BLaER1 (cell line): ENCODE measurements at regions not wholly inside any gene's neighbourhood (a gene's known extent, or its start where the extent isn't known, plus 50 kb on each side); places are given as distances from the start of the nearest gene placed in this dataset.

Experiments used
- H3K27ac ChIP-seq: shearing (Covaris generic); formaldehyde crosslinking; 2 replicates; pipeline ENCODE4 v1.8.1; 2022
- H3K27me3 ChIP-seq: shearing (Covaris generic); formaldehyde crosslinking; 2 replicates; pipeline ENCODE4 v1.8.1; 2022
- H3K36me3 ChIP-seq: shearing (Covaris generic); formaldehyde crosslinking; 2 replicates; pipeline ENCODE4 v1.8.1; 2022
- H3K4me1 ChIP-seq: shearing (Covaris generic); formaldehyde crosslinking; 2 replicates; pipeline ENCODE4 v1.8.1; 2022
- H3K4me2 ChIP-seq: shearing (Covaris generic); formaldehyde crosslinking; 2 replicates; pipeline ENCODE4 v1.8.1; 2022
- H3K4me3 ChIP-seq: shearing (Covaris generic); formaldehyde crosslinking; 2 replicates; pipeline ENCODE4 v1.8.1; 2022
- H3K9ac ChIP-seq: shearing (Covaris generic); formaldehyde crosslinking; 2 replicates; pipeline ENCODE4 v1.8.1; 2022
- H3K9me3 ChIP-seq: shearing (Covaris generic); formaldehyde crosslinking; 2 replicates; pipeline ENCODE4 v1.8.1; 2022
- H4K20me1 ChIP-seq: shearing (Covaris generic); formaldehyde crosslinking; 2 replicates; pipeline ENCODE4 v1.8.1; 2022
- Cebpa-rat ChIP-seq: shearing (Covaris generic); IDR thresholded peaks from 2 replicates; pipeline ENCODE4 v1.8.1; 2022

- no peak overlapping the region for H3K27ac ChIP-seq
Observed at GRCh38 chr20:53662595-53662994, 69.0 kb upstream of the ZNF217 start.

GRCh38 chr20:53660947-53661381 lies 67.3 kb upstream of the ZNF217 start:
- no peaks in the 10 kb centered on the region for H3K36me3 ChIP-seq
- no peaks in the 10 kb centered on the region for H4K20me1 ChIP-seq
- peaks cover 26% of the 10 kb centered on the region for H3K4me1 ChIP-seq
- H3K4me2 ChIP-seq: peak overlapping the region; percentile 79
- peaks cover 10% of the 10 kb centered on the region; the same call in 1 of the 2 replicates for H3K27me3 ChIP-seq
- no peak for TF ChIP-seq Cebpa-rat
- no peak overlapping the region; the same call in 1 of the 2 replicates for H3K9ac ChIP-seq
- H3K27ac ChIP-seq: no peak overlapping the region
- H3K9me3 ChIP-seq: peaks cover 3% of the 10 kb centered on the region; the same call in 1 of the 2 replicates
- H3K4me3 ChIP-seq: no peak overlapping the region

More at GRCh38 chr20:53662595-53662994, 69.0 kb upstream of the ZNF217 start:
- no peak for TF ChIP-seq Cebpa-rat
- Histone ChIP-seq H3K4me2 (peak overlapping the region; percentile 39), H3K9ac (no peak overlapping the region), H4K20me1 (no peaks in the 10 kb centered on the region), H3K9me3 (peaks cover 8% of the 10 kb centered on the region; the same call in 1 of the 2 replicates), H3K4me1 (peaks cover 21% of the 10 kb centered on the region), H3K27me3 (peaks cover 10% of the 10 kb centered on the region; the same call in 1 of the 2 replicates), H3K4me3 (no peak overlapping the region), H3K36me3 (no peaks in the 10 kb centered on the region)

GRCh38 chr20:53660078-53660909 lies 66.7 kb upstream of the ZNF217 start:
- H3K4me2 ChIP-seq: peak overlapping the region; percentile 79
- H3K4me3 ChIP-seq: peak overlapping the region; percentile 46
- no peaks in the 10 kb centered on the region for H3K36me3 ChIP-seq
- no peak for TF ChIP-seq Cebpa-rat
- no peaks in the 10 kb centered on the region for H4K20me1 ChIP-seq
- no peaks in the 10 kb centered on the region for H3K9me3 ChIP-seq
- peaks cover 10% of the 10 kb centered on the region; the same call in 1 of the 2 replicates for H3K27me3 ChIP-seq
- H3K27ac ChIP-seq: no peak overlapping the region
- peaks cover 33% of the 10 kb centered on the region for H3K4me1 ChIP-seq
- no peak overlapping the region; the same call in 1 of the 2 replicates for H3K9ac ChIP-seq

- H3K27ac ChIP-seq: no peak overlapping the region
- peaks cover 46% of the 10 kb centered on the region for H3K4me1 ChIP-seq
- H3K4me2 ChIP-seq: no peak overlapping the region
Observed at GRCh38 chr20:53658973-53659372, 65.3 kb upstream of the ZNF217 start.

GRCh38 chr20:53658322-53658721 lies 64.7 kb upstream of the ZNF217 start:
- H3K27ac ChIP-seq: no peak overlapping the region
- peaks cover 52% of the 10 kb centered on the region for H3K4me1 ChIP-seq
- no peaks in the 10 kb centered on the region for H4K20me1 ChIP-seq
- H3K4me3 ChIP-seq: no peak overlapping the region
- H3K27me3 ChIP-seq: peaks cover 10% of the 10 kb centered on the region; the same call in 1 of the 2 replicates
- no peak overlapping the region for H3K4me2 ChIP-seq
- no peaks in the 10 kb centered on the region for H3K9me3 ChIP-seq
- H3K9ac ChIP-seq: no peak overlapping the region
- no peak for TF ChIP-seq Cebpa-rat
- H3K36me3 ChIP-seq: no peaks in the 10 kb centered on the region

More at GRCh38 chr20:53658973-53659372, 65.3 kb upstream of the ZNF217 start:
- Histone ChIP-seq H3K4me3 (no peak overlapping the region), H3K9me3 (no peaks in the 10 kb centered on the region), H3K36me3 (no peaks in the 10 kb centered on the region), H3K9ac (no peak overlapping the region), H3K27me3 (peaks cover 10% of the 10 kb centered on the region; the same call in 1 of the 2 replicates), H4K20me1 (no peaks in the 10 kb centered on the region)
- no peak for TF ChIP-seq Cebpa-rat

- no peak overlapping the region for H3K27ac ChIP-seq
- TF ChIP-seq Cebpa-rat: no peak
- H3K4me1 ChIP-seq: peaks cover 56% of the 10 kb centered on the region
Observed at GRCh38 chr20:53657732-53658131, 64.1 kb upstream of the ZNF217 start.

GRCh38 chr20:53657279-53657678 lies 63.6 kb upstream of the ZNF217 start:
- no peak for TF ChIP-seq Cebpa-rat
- no peak overlapping the region for H3K4me2 ChIP-seq
- H3K36me3 ChIP-seq: no peaks in the 10 kb centered on the region
- peaks cover 10% of the 10 kb centered on the region; the same call in 1 of the 2 replicates for H3K27me3 ChIP-seq
- H3K4me3 ChIP-seq: no peak overlapping the region
- H3K9ac ChIP-seq: no peak overlapping the region
- peaks cover 56% of the 10 kb centered on the region for H3K4me1 ChIP-seq
- H4K20me1 ChIP-seq: no peaks in the 10 kb centered on the region
- H3K9me3 ChIP-seq: no peaks in the 10 kb centered on the region
- H3K27ac ChIP-seq: no peak overlapping the region

More at GRCh38 chr20:53657732-53658131, 64.1 kb upstream of the ZNF217 start:
- Histone ChIP-seq H3K27me3 (peaks cover 10% of the 10 kb centered on the region; the same call in 1 of the 2 replicates), H3K4me2 (no peak overlapping the region), H3K9me3 (no peaks in the 10 kb centered on the region), H4K20me1 (no peaks in the 10 kb centered on the region), H3K36me3 (no peaks in the 10 kb centered on the region), H3K9ac (no peak overlapping the region), H3K4me3 (no peak overlapping the region)

GRCh38 chr20:53656293-53657202 lies 62.9 kb upstream of the ZNF217 start:
- peaks cover 63% of the 10 kb centered on the region for H3K4me1 ChIP-seq
- H3K27me3 ChIP-seq: peaks cover 10% of the 10 kb centered on the region; the same call in 1 of the 2 replicates
- no peak overlapping the region for H3K4me2 ChIP-seq
- H3K9ac ChIP-seq: no peak overlapping the region
- H3K4me3 ChIP-seq: no peak overlapping the region
- no peaks in the 10 kb centered on the region for H3K36me3 ChIP-seq
- no peaks in the 10 kb centered on the region for H4K20me1 ChIP-seq
- TF ChIP-seq Cebpa-rat: no peak; the same call in 1 of the 2 replicates
- no peaks in the 10 kb centered on the region for H3K9me3 ChIP-seq
- H3K27ac ChIP-seq: no peak overlapping the region

- H3K9ac ChIP-seq: no peak overlapping the region
- no peaks in the 10 kb centered on the region for H4K20me1 ChIP-seq
- H3K36me3 ChIP-seq: no peaks in the 10 kb centered on the region
- peaks cover 61% of the 10 kb centered on the region for H3K4me1 ChIP-seq
- peak overlapping the region; percentile 68 for H3K4me2 ChIP-seq
- peak overlapping the region; percentile 60 for H3K27ac ChIP-seq
- TF ChIP-seq Cebpa-rat: no peak
- peaks cover 8% of the 10 kb centered on the region; the same call in 1 of the 2 replicates for H3K27me3 ChIP-seq
- no peaks in the 10 kb centered on the region for H3K9me3 ChIP-seq
- H3K4me3 ChIP-seq: no peak overlapping the region
Observed at GRCh38 chr20:53655625-53656292, 62.1 kb upstream of the ZNF217 start.
